ENCODE measurements at regions not wholly inside any gene's neighbourhood (a gene's known extent, or its start where the extent isn't known, plus 50 kb on each side); places are given as distances from the start of the nearest gene placed in this dataset.
A peak's percentile ranks its signal among the peaks of the same experiment; 100 is the strongest.
"Not testable (repeated sequence)": the region's sequence is repeated elsewhere in the genome, so short reads cannot be mapped to it uniquely, and the experiment has no call there.

DNA sequence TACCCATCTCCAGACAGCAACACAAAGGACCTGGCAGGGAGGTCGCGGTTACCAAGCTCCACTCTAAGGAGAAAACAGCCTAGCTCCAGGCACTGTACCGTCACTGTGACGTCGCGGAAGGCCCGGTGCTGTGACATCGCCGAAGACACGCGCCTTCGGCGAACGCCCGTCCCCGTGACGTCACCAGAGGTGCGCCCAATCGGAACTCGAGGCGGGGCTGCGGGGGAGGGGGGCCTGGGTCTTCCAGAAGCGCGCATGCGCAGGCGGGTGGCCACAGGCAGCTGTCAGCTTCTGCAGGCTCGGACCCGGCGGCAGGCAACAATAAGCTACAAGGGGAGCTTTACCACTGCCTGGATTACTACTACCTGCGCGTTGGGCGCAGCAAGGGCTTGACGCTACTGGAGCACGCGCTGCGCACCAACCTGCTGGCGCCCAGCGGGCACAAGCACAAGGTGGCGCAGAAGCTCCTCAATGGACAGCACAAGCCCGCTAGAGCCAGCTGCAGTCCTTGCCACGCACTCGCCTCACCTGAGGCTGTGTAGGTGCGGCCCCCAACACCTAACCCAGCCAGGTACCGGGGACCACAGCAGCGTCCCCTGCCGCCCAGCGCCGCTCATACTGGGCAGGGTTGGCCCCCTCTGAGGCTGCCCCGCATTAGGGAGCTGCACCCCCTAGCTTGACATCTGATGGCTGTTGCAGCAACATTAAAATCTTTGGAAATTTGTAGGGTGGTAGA is 208.4 kb downstream of the TPST1 start:
- no peak for DNase-seq
- in situ Hi-C loops (cut with MboI; ENCODE audit: low pct_unique_long_range_greater_than_20kb, low sequenced_read_pairs): no loop called here

- in situ Hi-C loops (cut with MboI; ENCODE audit: low pct_unique_long_range_greater_than_20kb, low sequenced_read_pairs): no loop called here
- DNase-seq: no peak
Measured at GRCh38 chr7:66415659-66416265, 210.6 kb downstream of the TPST1 start.

DNA sequence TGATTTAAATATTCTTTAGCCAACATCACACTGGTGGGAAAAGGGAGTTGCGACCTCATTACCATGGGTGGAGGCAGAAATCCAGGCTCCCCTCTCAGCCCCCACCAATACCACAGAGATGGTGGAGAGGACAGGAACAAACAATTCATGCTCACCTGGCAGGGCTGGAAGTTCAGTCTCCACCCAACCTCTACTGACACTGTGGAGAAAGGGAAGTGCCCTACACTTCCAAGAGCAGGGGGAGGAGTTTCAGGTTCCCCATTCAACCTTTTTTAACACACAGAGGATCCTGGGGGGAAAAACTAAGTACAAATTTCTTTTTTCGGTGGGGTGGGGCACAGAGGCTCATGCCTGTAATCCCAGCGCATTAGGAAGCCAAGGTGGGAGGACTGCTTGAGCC is 210.1 kb upstream of the KCTD7 start:
- in situ Hi-C loops (cut with MboI; ENCODE audit: low pct_unique_long_range_greater_than_20kb, low sequenced_read_pairs): no loop called here
- no peak for DNase-seq

DNA sequence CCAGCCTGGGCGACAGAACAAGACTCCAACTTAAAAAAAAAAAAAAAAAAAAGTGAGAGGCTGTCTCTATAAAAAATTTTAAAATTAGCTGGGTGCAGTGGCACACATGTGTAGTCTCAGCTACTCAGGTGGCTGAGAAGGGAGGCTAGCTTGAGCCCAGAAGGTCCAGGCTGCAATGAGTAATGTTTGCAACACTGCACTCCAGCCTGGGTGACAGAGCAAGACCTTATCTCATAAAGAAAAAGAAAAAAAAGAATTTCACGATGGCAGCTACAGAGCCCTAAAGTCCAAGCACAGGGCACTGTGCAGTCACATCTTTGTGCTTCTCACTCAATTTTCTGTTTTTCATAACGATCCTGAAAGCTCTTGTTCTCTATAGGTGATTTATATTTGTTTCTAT is 209.5 kb upstream of the KCTD7 start:
- DNase-seq: no peak
- in situ Hi-C loops (cut with MboI; ENCODE audit: low pct_unique_long_range_greater_than_20kb, low sequenced_read_pairs): no loop called here

- no peak for DNase-seq
Measured at GRCh38 chr7:66421830-66422475, 206.7 kb upstream of the KCTD7 start.

GRCh38 chr7:66423729-66424128 is 205.0 kb upstream of the KCTD7 start:
- in situ Hi-C loops (cut with MboI; ENCODE audit: low pct_unique_long_range_greater_than_20kb, low sequenced_read_pairs): no loop called here

More at GRCh38 chr7:66421830-66422475, 206.7 kb upstream of the KCTD7 start:
- in situ Hi-C loops (cut with MboI; ENCODE audit: low pct_unique_long_range_greater_than_20kb, low sequenced_read_pairs): no loop called here

GRCh38 chr7:66426332-66426731 is 202.3 kb upstream of the KCTD7 start:
- in situ Hi-C loops (cut with MboI; ENCODE audit: low pct_unique_long_range_greater_than_20kb, low sequenced_read_pairs): no loop called here
- DNase-seq: no peak

More at GRCh38 chr7:66423729-66424128, 205.0 kb upstream of the KCTD7 start:
- no peak for DNase-seq

DNA sequence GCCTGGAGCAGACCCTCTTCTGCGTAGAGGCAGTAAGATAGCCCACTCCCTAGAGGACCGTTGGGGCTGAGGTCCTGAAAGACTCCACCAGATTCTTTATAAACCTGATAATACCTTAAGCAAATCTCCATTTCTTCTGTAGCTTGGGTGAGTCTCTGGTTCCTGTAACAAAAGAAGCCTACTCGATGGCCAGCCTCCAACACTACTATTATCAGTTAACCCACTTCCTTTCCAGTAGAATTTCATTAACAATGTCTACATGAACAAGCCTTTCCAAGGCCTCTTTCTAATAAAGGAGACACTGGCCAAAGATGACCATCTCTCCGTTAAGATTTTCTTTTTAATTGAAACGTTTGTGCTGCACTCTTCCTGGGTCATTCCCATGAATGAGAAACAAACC is 201.7 kb upstream of the KCTD7 start:
- in situ Hi-C loops (cut with MboI; ENCODE audit: low pct_unique_long_range_greater_than_20kb, low sequenced_read_pairs): no loop called here
- no peak for DNase-seq

DNA sequence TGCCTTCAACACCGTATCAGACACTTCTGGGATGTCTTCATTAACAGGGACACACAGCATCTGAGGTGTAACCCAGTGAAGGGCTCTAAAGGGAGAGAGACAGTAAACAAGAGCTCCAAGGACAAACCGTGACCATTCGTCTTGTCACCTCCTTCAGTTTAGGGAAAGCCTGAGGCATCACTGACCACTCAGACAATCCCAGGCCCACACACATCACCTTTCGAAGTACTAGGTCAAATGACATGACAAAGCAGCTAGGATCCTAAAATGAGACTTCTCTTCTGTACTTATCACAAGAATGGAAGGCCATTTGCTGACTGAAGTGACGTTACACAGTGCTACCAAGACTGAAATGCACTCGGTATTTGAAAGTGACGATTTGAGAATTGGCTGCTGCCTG is 200.7 kb upstream of the KCTD7 start:
- in situ Hi-C loops (cut with MboI; ENCODE audit: low pct_unique_long_range_greater_than_20kb, low sequenced_read_pairs): no loop called here
- no peak for DNase-seq

GRCh38 chr7:66429498-66430163 is 199.1 kb upstream of the KCTD7 start:
- DNase-seq: no peak
- in situ Hi-C loops (cut with MboI; ENCODE audit: low pct_unique_long_range_greater_than_20kb, low sequenced_read_pairs): no loop called here

GRCh38 chr7:66430164-66430545 is 198.5 kb upstream of the KCTD7 start:
- in situ Hi-C loops (cut with MboI; ENCODE audit: low pct_unique_long_range_greater_than_20kb, low sequenced_read_pairs): no loop called here
- DNase-seq: no peak

GRCh38 chr7:66438703-66439405 is 189.8 kb upstream of the KCTD7 start:
- in situ Hi-C loops (cut with MboI; ENCODE audit: low pct_unique_long_range_greater_than_20kb, low sequenced_read_pairs); DNase-seq: not testable (repeated sequence)

DNA sequence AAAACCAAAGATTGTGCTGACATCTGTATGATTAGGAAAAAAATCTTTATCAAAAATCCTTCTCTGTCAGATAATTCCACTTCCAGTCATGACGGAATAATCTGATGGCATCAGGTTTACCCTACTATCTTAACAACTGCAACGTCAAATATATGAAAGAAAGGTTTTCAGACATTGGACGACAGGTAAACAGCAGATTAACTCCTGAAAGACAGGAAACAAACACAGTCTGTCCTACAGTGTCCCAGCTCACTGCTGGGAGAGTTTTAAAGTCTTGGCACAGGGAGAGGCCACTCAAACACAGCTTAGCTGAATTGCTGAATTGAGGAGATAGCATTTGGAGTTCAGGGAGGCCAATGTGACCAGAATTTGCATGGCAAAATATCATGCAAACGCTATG is 186.3 kb upstream of the KCTD7 start:
- no peak for DNase-seq
- in situ Hi-C loops (cut with MboI; ENCODE audit: low pct_unique_long_range_greater_than_20kb, low sequenced_read_pairs): no loop called here

- DNase-seq: peak; percentile 55
- in situ Hi-C loops (cut with MboI; ENCODE audit: low pct_unique_long_range_greater_than_20kb, low sequenced_read_pairs): no loop called here
Measured at GRCh38 chr7:66443946-66444345, 184.7 kb upstream of the KCTD7 start.

DNA sequence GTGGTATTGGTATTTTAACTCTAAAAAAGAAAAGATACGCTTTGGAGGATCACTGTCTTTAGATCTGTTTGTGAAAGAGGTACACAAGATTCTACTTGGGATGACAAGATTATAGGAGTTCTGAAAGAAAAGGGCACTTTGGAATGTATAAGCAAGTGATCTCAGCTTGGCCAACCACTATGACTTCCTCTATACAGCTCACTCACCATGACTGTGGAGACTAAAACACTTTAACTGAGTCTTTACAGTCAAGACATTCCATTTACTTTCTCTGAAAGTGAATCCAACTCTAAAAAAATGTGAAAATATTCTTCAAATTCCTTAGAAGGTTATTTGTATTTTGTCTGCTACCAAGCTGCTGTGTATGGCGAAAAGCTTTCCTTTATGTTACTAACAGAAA is 181.7 kb upstream of the KCTD7 start:
- DNase-seq; in situ Hi-C loops (cut with MboI; ENCODE audit: low pct_unique_long_range_greater_than_20kb, low sequenced_read_pairs): not testable (repeated sequence)

DNA sequence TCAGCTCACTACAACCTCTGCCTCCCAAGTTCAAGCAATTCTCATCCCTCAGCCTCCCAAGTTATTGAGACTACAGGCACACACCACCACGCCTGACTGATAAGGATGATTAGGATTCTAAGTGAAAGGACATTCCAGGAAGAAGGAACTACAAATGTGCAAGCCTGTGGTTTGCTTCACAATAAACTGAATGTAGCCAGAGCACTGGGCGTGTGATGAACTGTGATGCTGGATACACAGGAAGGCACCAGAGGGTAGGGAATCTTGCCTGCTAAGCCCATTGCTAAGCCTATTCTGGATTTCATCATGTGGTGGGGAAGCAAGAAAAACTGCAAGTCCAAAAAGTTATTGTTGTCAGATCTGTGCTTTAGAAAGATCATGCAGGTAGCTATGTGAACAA is 177.9 kb upstream of the KCTD7 start:
- in situ Hi-C loops (cut with MboI; ENCODE audit: low pct_unique_long_range_greater_than_20kb, low sequenced_read_pairs): not testable (repeated sequence)

GRCh38 chr7:66451713-66452112 is 177.0 kb upstream of the KCTD7 start:
- in situ Hi-C loops (cut with MboI; ENCODE audit: low pct_unique_long_range_greater_than_20kb, low sequenced_read_pairs); DNase-seq: not testable (repeated sequence)

More for the DNA sequence above, 177.9 kb upstream of the KCTD7 start:
- not testable (repeated sequence) for DNase-seq

GRCh38 chr7:66452165-66452564 is 176.5 kb upstream of the KCTD7 start:
- in situ Hi-C loops (cut with MboI; ENCODE audit: low pct_unique_long_range_greater_than_20kb, low sequenced_read_pairs): no loop called here
- DNase-seq: no peak

DNA sequence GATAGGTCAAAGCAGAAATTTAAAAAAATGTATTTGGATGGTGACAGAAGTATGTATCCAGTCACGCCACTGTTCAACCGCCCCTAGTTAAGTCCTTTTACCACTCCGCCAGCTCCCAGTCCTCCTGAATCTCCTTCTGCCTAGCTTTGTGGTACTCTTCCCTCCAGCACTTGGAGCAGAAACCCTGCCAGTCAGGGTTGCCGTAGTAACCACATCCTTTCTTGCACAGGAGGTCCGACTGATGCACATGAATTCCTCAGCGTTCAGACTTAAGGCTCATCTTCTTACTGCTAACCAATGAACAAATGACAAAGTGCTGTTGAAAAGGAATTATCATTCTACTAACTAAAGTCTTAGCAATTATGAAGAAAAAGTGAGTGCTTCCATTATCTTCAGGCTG is 175.3 kb upstream of the KCTD7 start:
- DNase-seq: no peak
- in situ Hi-C loops (cut with MboI; ENCODE audit: low pct_unique_long_range_greater_than_20kb, low sequenced_read_pairs): no loop called here

Measured in KBM-7 (cell line).